ENCODE measurements at regions not wholly inside any gene's neighbourhood (a gene's known extent, or its start where the extent isn't known, plus 50 kb on each side); places are given as distances from the start of the nearest gene placed in this dataset.

- CTCF ChIA-PET = no interaction called here
- in situ Hi-C loops (cut with MboI; ENCODE audit: low sequenced_read_pairs) = no loop called here
Measured at GRCh38 chr1:115450501-115451040, 112.5 kb upstream of the NGF start.

More at GRCh38 chr1:115450501-115451040, 112.5 kb upstream of the NGF start:
- H3K14ac ChIP-seq (replicated peaks; ENCODE audit: low read depth, low read length) = no peak overlapping the region
- H3K4me1 ChIP-seq (ENCODE audit: control insufficient read depth, insufficient read depth, low read length) = peaks cover 9% of the 10 kb centered on the region; the same call in 1 of the 2 replicates
- dilution Hi-C loops (cut with HindIII; ENCODE audit: low sequenced_read_pairs, unreplicated experiment) = no loop called here
- no peaks in the 10 kb centered on the region for H4K20me1 ChIP-seq (ENCODE audit: insufficient read depth, low read length)
- DNase-seq = no peak
- H3K36me3 ChIP-seq (ENCODE audit: control insufficient read depth, insufficient read depth, low read length) = no peaks in the 10 kb centered on the region
- 20% methylated on average over 1 of the region's 6 CpGs; no CpG with 5 or more reads in 1 of the 2 experiments for WGBS, 2 experiments (ENCODE audit: extremely low coverage in 2 of 2, insufficient read length in 1 of 2)
- H2BK15ac ChIP-seq (ENCODE audit: low read depth, low read length) = no peak overlapping the region
- H3K79me1 ChIP-seq (ENCODE audit: low read depth in 1 of 2, low read length in 2 of 2) = no peaks in the 10 kb centered on the region
- no peak overlapping the region for H3K18ac ChIP-seq (ENCODE audit: low read depth, low read length)
- H2AK9ac ChIP-seq (replicated peaks; ENCODE audit: low read depth, low read length, poor library complexity) = no peak overlapping the region
- POLR2A ChIA-PET (ENCODE audit: unreplicated experiment) = no interaction called here
- H3K9me1 ChIP-seq (ENCODE audit: insufficient read depth, low read length) = no peaks in the 10 kb centered on the region; the same call in 1 of the 2 replicates
- no peak overlapping the region for H2BK20ac ChIP-seq (ENCODE audit: low read depth, low read length)
- no peak overlapping the region for H4K91ac ChIP-seq (ENCODE audit: insufficient read depth, low read depth, low read length)
- no peak for ATAC-seq (ENCODE audit: low read depth)
- H3K56ac ChIP-seq (ENCODE audit: extremely low read depth, insufficient read depth, low read length) = no peak overlapping the region
- H3K27me3 ChIP-seq (ENCODE audit: control insufficient read depth, insufficient read depth, low read length) = no peaks in the 10 kb centered on the region
- no peak overlapping the region for H2AFZ ChIP-seq (replicated peaks; ENCODE audit: low read length, poor library complexity)
- no peak overlapping the region for H3K27ac ChIP-seq (ENCODE audit: insufficient read depth, low read length)
- no peak overlapping the region for H4K8ac ChIP-seq (ENCODE audit: low read depth in 2 of 2, low read length in 2 of 2)
- H3K4me2 ChIP-seq (ENCODE audit: low read depth, low read length) = no peak overlapping the region
- no peak overlapping the region for H2BK120ac ChIP-seq (ENCODE audit: low read depth, low read length)
- intact Hi-C loops (cut with micrococcal nuclease) = no loop called here
- no TSS peak for BruUV-seq (replicated peaks)
- peaks cover 2% of the 10 kb centered on the region; the same call in 1 of the 2 replicates for H3K9me3 ChIP-seq (ENCODE audit: control insufficient read depth, insufficient read depth, low read length)
- TF ChIP-seq RCOR1 (IDR thresholded peaks at IDR 0.05; ENCODE audit: insufficient replicate concordance, low read length) (no peak), RAD21 (IDR thresholded peaks at IDR 0.05; ENCODE audit: low read length) (no peak), CHD1 (IDR thresholded peaks at IDR 0.05; ENCODE audit: low read depth, low read length) (no peak), MAZ (IDR thresholded peaks at IDR 0.05; ENCODE audit: borderline replicate concordance, low read depth, low read length) (no peak), NFE2L2 (IDR thresholded peaks at IDR 0.05; ENCODE audit: low read depth, low read length) (no peak), CEBPB (IDR thresholded peaks at IDR 0.05; ENCODE audit: low read depth, low read length) (no peak), RFX5 (IDR thresholded peaks at IDR 0.05; ENCODE audit: low read depth, low read length) (no peak), MAFK (IDR thresholded peaks at IDR 0.05; ENCODE audit: low read depth, low read length) (no peak), POLR2A (IDR thresholded peaks at IDR 0.05; ENCODE audit: low read depth, low read length) (no peak)
- TF ChIP-seq, protein P1, sequence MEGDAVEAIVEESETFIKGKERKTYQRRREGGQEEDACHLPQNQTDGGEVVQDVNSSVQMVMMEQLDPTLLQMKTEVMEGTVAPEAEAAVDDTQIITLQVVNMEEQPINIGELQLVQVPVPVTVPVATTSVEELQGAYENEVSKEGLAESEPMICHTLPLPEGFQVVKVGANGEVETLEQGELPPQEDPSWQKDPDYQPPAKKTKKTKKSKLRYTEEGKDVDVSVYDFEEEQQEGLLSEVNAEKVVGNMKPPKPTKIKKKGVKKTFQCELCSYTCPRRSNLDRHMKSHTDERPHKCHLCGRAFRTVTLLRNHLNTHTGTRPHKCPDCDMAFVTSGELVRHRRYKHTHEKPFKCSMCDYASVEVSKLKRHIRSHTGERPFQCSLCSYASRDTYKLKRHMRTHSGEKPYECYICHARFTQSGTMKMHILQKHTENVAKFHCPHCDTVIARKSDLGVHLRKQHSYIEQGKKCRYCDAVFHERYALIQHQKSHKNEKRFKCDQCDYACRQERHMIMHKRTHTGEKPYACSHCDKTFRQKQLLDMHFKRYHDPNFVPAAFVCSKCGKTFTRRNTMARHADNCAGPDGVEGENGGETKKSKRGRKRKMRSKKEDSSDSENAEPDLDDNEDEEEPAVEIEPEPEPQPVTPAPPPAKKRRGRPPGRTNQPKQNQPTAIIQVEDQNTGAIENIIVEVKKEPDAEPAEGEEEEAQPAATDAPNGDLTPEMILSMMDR (conservative IDR thresholded peaks at IDR 0.05; ENCODE audit: low read depth, low read length) = no peak
- no peak overlapping the region for H3K9ac ChIP-seq (ENCODE audit: low read depth, low read length)
- no peak overlapping the region for H2AK5ac ChIP-seq (ENCODE audit: low read depth, low read length)
- H4K5ac ChIP-seq (ENCODE audit: low read depth, low read length) = no peak overlapping the region
- no peak overlapping the region for H3K23ac ChIP-seq (ENCODE audit: low read depth, low read length)
- no peak overlapping the region for H2BK5ac ChIP-seq (ENCODE audit: low read depth, low read length, poor library complexity, severe bottlenecking)
- H3K4me3 ChIP-seq (ENCODE audit: insufficient read depth, low read depth, low read length) = no peak overlapping the region
- H3K4ac ChIP-seq (ENCODE audit: low read depth, low read length) = no peak overlapping the region

Data from IMR-90 (cell line).